ENCODE measurements at regions not wholly inside any gene's neighbourhood (a gene's known extent, or its start where the extent isn't known, plus 50 kb on each side); places are given as distances from the start of the nearest gene placed in this dataset.

GRCh38 chr10:59536167-59537014, 173.3 kb downstream of the SLC16A9 start:
- TF ChIP-seq CTCF (IDR thresholded peaks at IDR 0.05) = no peak
- TF ChIP-seq POLR2AphosphoS5 (IDR thresholded peaks at IDR 0.05) = peak; percentile 82 to 95 (median 92)
